Testis (tissue), 2 donors: ENCODE measurements at regions not wholly inside any gene's neighbourhood (a gene's known extent, or its start where the extent isn't known, plus 50 kb on each side); places are given as distances from the start of the nearest gene placed in this dataset.
A peak's percentile ranks its signal among the peaks of the same experiment; 100 is the strongest.

Experiments used
- DNase-seq: peaks from one replicate; pipeline ENCODE4 v3.0.0-alpha.2; 2019
- H3K27ac ChIP-seq, 2 donors: fragments of 200-600 bp; sonication (generic); one replicate each; pipeline ENCODE4 v1.5.1; 2019
- H3K27me3 ChIP-seq: fragments of 200-600 bp; sonication (generic); one replicate; pipeline ENCODE4 v1.5.1; 2019
- H3K36me3 ChIP-seq: fragments of 200-600 bp; sonication (generic); one replicate; pipeline ENCODE4 v1.5.1; 2017; ENCODE audit warnings: low read depth; ENCODE audit errors: missing control alignments
- H3K4me1 ChIP-seq: fragments of 200-600 bp; sonication (generic); one replicate; pipeline ENCODE4 v1.5.1; 2019
- H3K4me3 ChIP-seq, 2 donors: fragments of 200-600 bp; sonication (generic); one replicate each; pipeline ENCODE4 v1.5.1; 2017 to 2019
- H3K9me3 ChIP-seq: fragments of 200-600 bp; sonication (generic); one replicate; pipeline ENCODE4 v1.5.1; 2017
- POLR2A ChIP-seq: fragments of 450-650 bp; IDR thresholded peaks from one replicate; pipeline ENCODE4 v1.6.1; 2017; ENCODE audit warnings: antibody characterized with exemption, mild to moderate bottlenecking, moderate library complexity
- WGBS, 2 donors: methylation state at CpG; one replicate each; pipeline ENCODE4 v1.1.5; 2018; 5-methylcytosine and 5-hydroxymethylcytosine counted together
- intact Hi-C: fragments of 100-400 bp; cut with DNase I; formaldehyde crosslinking; loops from one replicate; pipeline ENCODE4 v1.15.1; 2023; ENCODE audit warnings: low total_unique reads
- TF ChIP-seq, protein P1 (sequence below), 3 experiments: fragments of 450-650 bp in 2 of 3; fragments of 200-600 bp in 1 of 3; sonication (generic) in 1 of 3; IDR thresholded peaks; one replicate each; pipeline ENCODE4 v1.5.1; 2016 to 2019; ENCODE audit warnings: antibody characterized with exemption in 3 of 3, mild to moderate bottlenecking in 2 of 3, moderate library complexity in 1 of 3

DNA sequence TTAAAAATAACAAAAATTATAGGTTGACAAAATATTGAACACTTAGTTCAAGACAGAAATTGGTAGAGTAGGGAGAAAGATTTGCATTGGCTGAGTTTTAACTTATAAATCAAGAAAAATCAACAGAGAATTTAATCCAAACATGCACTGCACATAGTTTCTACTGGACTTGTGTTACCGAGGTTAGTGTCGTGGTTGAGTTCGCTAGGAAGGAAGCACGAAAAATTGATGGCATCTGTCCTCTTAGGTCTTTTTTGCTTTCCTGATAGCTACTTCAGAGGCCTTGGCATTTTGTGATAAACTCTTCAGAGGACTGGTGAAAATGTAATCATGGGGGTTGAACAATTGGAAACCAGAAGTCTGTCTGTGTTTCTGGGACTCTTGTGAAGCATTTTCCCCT is 392.9 kb downstream of the NUAK1 start:
- Histone ChIP-seq H3K27ac (no peak overlapping the region), H3K27me3 (no peaks in the 10 kb centered on the region), H3K4me1 (peaks cover 20% of the 10 kb centered on the region), H3K9me3 (no peaks in the 10 kb centered on the region), H3K4me3 (no peak overlapping the region), H3K36me3 (no peaks in the 10 kb centered on the region)
- TF ChIP-seq POLR2A, result no peak
- TF ChIP-seq, protein P1, sequence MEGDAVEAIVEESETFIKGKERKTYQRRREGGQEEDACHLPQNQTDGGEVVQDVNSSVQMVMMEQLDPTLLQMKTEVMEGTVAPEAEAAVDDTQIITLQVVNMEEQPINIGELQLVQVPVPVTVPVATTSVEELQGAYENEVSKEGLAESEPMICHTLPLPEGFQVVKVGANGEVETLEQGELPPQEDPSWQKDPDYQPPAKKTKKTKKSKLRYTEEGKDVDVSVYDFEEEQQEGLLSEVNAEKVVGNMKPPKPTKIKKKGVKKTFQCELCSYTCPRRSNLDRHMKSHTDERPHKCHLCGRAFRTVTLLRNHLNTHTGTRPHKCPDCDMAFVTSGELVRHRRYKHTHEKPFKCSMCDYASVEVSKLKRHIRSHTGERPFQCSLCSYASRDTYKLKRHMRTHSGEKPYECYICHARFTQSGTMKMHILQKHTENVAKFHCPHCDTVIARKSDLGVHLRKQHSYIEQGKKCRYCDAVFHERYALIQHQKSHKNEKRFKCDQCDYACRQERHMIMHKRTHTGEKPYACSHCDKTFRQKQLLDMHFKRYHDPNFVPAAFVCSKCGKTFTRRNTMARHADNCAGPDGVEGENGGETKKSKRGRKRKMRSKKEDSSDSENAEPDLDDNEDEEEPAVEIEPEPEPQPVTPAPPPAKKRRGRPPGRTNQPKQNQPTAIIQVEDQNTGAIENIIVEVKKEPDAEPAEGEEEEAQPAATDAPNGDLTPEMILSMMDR (IDR thresholded peaks at IDR 0.05), result no peak
- WGBS, 2 donors, result 90 to 94% methylated on average over 4 of the region's 4 CpGs
- intact Hi-C loops, result no loop called here
- no peak for DNase-seq

DNA sequence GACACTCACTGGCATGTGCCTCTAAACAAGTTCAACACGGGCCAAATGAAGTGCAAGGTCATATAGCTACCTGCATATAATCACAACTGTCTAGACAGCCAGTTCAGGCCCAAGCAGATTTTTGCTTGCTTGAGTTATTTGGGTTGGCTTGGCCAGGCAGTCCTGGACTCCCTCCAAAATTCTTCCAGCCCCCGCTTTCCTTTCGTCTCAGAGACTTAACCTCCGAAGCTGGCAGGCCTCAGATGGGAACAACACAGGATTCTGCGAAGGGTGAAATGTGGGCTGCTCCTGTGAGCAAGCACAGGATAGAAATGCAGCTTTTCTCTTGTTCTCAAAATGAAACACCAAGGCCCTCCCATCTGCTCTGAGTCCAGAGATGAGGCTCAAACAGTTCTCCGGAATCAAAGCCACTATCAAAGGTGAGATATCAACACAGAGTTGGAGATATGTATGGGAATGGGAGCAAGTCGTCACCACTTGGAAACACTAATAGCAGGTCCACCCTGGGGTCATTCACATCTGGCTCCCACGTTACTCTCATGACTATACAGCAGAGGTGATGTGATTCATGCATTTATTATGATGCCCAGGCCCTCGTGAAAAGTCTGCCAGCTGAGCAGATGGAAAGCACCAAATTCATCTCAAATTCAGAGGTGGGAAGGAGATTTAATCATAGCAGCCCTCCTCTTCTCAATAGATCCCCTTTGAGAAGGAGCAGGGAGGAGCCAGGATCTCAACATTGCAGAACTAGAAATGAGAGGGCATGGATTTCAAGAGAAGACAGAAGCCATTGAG is 389.8 kb downstream of the NUAK1 start:
- TF ChIP-seq, protein P1 (IDR thresholded peaks at IDR 0.05), result no peak
- no peak for TF ChIP-seq POLR2A
- intact Hi-C loops, result no loop called here
- no peak overlapping the region for H3K4me3 ChIP-seq
- peaks cover 12% of the 10 kb centered on the region for H3K4me1 ChIP-seq
- peak; percentile 71 for DNase-seq
- WGBS, 2 donors, result 29 to 38% methylated on average over 9 of the region's 9 CpGs
- no peak overlapping the region for H3K27ac ChIP-seq
- H3K27me3 ChIP-seq, result no peaks in the 10 kb centered on the region
- H3K9me3 ChIP-seq, result no peaks in the 10 kb centered on the region
- H3K36me3 ChIP-seq, result no peaks in the 10 kb centered on the region

DNA sequence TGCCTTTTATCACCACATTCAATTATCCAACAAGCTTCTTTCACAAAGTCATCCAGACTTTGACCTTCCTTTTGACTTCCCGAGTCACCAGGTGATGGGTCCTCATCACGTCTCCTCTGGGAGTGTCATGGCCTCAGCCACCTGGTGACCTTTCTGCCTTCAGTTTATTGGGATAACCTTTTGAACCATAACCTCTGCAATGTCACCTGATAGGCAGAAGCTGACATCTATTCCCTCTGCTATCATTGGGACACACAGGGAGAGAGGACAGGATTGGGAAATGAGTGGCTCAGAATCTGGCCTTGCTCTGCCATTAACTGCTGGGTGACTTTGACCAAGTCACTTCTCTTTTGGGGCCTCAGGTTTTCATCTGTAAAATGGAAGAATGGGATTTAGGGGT is 388.7 kb downstream of the NUAK1 start:
- Histone ChIP-seq H3K27ac (no peak overlapping the region), H3K27me3 (no peaks in the 10 kb centered on the region), H3K36me3 (no peaks in the 10 kb centered on the region), H3K4me3 (no peak overlapping the region), H3K4me1 (peaks cover 12% of the 10 kb centered on the region), H3K9me3 (no peaks in the 10 kb centered on the region)
- TF ChIP-seq, protein P1 (IDR thresholded peaks at IDR 0.05), result no peak
- TF ChIP-seq POLR2A, result no peak
- intact Hi-C loops, result no loop called here
- DNase-seq, result no peak
- 92 to 95% methylated on average over 2 of the region's 2 CpGs for WGBS, 2 donors

DNA sequence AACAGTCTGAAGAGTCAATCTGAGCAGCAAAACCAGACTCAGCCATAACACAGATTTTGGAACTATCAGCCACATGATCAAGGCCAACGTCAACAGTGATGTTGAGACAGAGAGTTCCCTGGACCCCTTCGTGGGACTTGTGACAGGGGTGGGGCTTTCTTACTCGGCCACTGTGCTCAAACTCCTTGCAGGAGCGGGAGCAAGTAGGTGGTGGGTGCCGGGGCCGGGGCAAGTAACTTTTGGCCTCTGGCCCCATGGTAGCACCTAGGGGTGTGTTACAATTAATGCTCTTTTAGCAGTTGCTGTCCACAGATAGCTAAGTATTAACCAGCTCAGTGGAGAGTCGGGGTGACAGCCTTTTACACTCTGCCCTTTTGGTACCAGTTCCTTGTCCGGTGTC is 384.4 kb downstream of the NUAK1 start:
- H3K36me3 ChIP-seq, result no peaks in the 10 kb centered on the region
- no peak overlapping the region for H3K27ac ChIP-seq
- TF ChIP-seq POLR2A, result no peak
- TF ChIP-seq, protein P1 (IDR thresholded peaks at IDR 0.05), result no peak
- intact Hi-C loops, result no loop called here
- no peak for DNase-seq
- H3K4me1 ChIP-seq, result peaks cover 4% of the 10 kb centered on the region
- no peak overlapping the region for H3K4me3 ChIP-seq
- 92 to 93% methylated on average over 8 of the region's 8 CpGs for WGBS, 2 donors
- H3K9me3 ChIP-seq, result no peaks in the 10 kb centered on the region
- H3K27me3 ChIP-seq, result no peaks in the 10 kb centered on the region

DNA sequence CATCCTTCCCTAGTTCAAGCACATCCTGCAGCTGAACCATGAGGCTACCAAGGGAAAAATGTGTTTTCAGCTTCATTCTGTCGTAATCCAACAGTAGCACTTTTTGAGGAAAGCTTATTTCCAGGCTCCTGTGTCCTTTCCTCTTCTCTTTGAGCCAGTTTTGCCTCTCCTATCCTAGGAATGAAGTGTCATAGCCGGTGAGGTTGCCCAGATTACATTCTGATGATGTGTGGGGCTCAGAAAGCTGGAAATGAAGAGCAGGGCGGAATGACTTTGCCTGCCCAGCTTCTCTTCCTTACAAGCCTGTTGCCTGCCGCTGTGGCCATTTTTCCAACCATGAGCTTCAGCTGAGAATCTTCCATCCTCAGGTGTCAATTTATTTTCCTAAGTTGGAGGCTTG is 381.8 kb downstream of the NUAK1 start:
- TF ChIP-seq, protein P1 (IDR thresholded peaks at IDR 0.05), result no peak
- TF ChIP-seq POLR2A, result no peak
- H3K9me3 ChIP-seq, result no peaks in the 10 kb centered on the region
- 82 to 85% methylated on average over 4 of the region's 4 CpGs for WGBS, 2 donors
- H3K27me3 ChIP-seq, result no peaks in the 10 kb centered on the region
- intact Hi-C loops, result no loop called here
- no peaks in the 10 kb centered on the region for H3K4me1 ChIP-seq
- DNase-seq, result no peak
- no peaks in the 10 kb centered on the region for H3K36me3 ChIP-seq
- H3K4me3 ChIP-seq, result no peak overlapping the region
- no peak overlapping the region for H3K27ac ChIP-seq
